RKO (cell line): ENCODE measurements at regions not wholly inside any gene's neighbourhood (a gene's known extent, or its start where the extent isn't known, plus 50 kb on each side); places are given as distances from the start of the nearest gene placed in this dataset.
"Not testable (repeated sequence)": the region's sequence is repeated elsewhere in the genome, so short reads cannot be mapped to it uniquely, and the experiment has no call there.

Experiments used
- DNase-seq: peaks from one replicate; pipeline ENCODE4 v3.0.0-alpha.2; 2016; ENCODE audit warnings: low spot score

- no peak for DNase-seq
These were observed 106.5 kb downstream of the KLF13 start for GRCh38 chr15:31433091-31433490.

- no peak for DNase-seq
These were observed 106.9 kb downstream of the KLF13 start for GRCh38 chr15:31433574-31433973.

DNA sequence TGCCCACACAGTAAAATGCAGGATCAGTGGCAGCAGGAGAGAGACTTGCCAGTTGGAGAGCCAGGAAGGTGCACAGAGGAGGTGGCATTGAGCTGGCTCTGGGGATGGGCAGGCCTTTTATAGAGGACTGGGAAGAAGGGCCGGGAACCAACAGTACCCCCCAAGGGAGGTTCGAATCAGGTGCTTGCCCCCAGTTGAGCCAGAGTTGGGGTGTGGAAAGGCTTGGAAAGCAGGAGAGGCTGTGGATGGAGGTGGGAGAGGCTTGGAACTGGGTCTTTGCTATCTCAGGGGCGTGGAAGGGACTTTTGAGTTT is 107.6 kb downstream of the KLF13 start:
- no peak for DNase-seq

GRCh38 chr15:31434588-31435260 is 108.1 kb downstream of the KLF13 start:
- no peak for DNase-seq

DNA sequence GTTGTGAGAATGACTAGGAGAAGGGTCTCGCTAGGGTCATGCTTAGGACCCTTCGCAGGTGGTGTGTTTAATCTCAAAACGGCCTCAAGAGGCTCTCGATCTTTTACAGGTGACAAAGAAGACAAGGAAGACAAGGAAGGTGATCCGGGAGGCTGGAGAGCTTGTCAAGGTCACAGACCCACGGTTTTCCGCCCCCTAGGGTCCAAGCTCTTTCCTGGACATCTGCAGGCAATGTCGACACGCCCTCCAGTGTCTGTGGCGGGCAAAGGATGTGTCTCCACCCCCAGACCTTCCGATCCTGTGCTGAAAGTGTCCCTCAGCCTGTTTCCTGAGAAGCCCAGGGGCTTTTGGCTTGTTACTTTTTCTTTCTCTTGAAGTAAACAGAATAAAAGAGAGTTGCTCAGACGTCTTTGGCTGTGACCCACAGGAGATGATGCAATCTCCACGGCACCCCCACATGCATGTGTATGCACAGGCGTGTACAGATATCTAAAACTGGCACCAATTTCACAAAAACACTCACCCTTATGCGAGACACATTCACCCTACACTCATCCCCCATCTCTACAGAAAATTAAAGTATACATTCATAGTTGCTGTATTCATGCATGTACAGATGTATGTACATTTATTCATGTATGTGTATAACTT is 108.8 kb downstream of the KLF13 start:
- peak; percentile 54 for DNase-seq

DNA sequence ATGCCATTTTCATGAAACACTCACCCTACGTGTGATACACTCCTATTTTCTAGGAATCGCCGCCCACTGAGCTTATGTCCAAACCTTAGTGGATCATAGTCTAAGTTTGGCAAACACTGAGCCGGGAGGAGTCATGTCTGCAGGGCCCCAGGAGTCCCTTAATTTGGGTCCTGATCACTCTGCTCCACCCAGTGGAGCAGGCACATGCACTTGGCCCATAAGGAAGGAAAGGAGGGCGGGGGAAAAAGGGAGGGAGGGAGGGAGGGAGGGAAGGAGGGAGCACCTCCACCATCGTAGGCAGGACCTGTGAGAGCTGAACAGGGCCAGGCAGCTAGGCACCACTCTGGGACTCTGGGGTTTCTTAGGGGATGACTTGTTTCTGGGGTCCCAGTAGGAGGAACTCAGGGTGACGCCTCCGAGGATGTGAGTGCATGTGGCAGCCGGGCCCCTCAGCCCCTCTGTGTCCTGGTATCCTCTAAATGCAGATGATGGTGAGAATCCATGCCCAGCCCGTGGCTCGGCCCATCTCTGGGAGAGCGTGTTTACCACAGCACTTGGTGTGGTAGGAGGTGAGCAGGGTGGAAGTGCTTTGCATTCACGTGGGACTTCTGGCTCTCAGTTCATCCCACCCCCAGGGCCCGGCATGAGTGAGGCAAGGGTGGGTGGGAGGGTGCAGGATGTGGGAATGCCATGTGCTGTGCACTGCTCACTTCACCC is 109.4 kb downstream of the KLF13 start:
- DNase-seq: no peak

DNA sequence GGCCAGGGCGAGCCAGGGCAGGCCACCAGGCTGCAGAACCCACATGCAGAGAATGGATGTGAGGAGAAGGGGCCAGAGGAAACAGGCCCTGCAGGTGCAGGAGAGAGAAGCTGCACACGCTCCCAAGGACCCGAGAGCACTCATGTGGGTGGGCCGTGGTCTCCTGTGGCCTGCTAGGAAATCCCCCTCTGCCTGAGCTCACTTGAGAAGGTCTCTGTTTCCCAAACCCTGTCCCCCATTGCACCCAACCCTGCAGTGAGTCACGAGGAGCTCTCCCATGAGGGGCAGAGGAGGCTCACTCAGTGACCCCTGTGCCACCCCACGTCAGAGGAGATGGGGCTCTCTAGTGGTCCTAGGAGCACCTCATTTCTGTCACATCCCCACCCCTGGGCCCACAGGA is 111.1 kb downstream of the KLF13 start:
- DNase-seq: no peak

- no peak for DNase-seq
These were observed 112.1 kb downstream of the KLF13 start for GRCh38 chr15:31438601-31439265.

DNA sequence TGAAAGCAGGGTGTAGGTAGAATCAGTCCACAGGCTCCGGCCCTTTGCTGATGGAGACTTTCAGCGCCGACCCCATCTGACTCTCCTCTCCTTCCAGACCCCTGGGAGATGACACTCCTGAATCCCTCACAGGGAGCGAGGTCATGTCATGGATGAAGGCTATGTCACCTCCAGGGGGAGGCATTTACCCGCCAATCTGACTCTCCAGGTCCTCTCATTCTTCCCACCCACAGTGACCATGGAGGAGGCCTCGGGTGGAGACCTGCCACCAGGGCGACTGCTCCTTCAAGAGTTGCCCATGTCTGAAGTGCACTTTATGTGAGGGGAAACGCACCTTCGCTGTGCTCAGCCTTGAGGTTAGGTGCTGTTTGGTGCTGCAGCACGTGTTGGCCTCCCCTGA is 112.7 kb downstream of the KLF13 start:
- peak; percentile 18 for DNase-seq

DNA sequence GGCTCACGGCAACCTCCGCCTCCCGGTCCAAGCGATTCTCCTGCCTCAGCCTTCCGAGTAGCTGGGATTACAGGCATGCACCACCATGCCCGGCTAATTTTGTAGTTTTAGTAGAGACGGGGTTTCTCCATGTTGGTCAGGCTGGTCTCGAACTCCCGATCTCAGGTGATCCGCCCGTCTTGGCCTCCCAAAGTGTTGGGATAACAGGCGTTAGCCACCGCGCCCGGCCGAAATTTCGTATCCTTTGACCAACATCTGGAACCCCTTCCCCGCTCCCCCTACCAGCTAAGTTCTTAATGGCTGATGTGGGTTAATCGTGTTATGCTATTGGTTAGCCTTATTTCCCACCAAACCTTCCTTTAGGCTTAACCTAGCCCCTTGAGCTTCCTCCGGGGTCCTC is 113.6 kb downstream of the KLF13 start:
- DNase-seq: not testable (repeated sequence)

GRCh38 chr15:31440754-31441311 is 114.2 kb downstream of the KLF13 start:
- no peak for DNase-seq

GRCh38 chr15:31442226-31442625 is 115.6 kb downstream of the KLF13 start:
- no peak for DNase-seq

DNA sequence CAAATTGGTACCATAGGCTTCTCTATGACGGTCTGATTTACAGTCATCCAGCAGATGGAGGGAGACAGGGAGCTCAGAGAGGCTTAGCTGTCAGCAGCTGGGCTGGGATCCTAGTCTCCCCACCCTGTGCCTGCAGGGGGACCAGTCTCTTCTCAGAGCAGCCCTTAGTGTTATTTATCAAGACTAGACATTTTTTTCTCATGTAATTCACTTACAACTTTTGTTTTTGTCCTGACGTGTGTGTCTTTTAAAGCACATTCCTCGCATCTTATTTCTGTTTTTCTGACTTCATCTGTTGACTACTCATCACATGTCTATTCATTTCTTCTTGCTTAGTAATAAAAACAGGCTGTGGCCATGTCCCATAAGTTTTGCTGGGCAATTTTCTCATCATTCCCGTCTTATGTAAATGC is 116.1 kb downstream of the KLF13 start:
- peak; percentile 20 for DNase-seq

- DNase-seq: no peak
These were observed 118.2 kb downstream of the KLF13 start for GRCh38 chr15:31444844-31445243.

- DNase-seq: no peak
These were observed 119.9 kb downstream of the KLF13 start for GRCh38 chr15:31446546-31446945.

DNA sequence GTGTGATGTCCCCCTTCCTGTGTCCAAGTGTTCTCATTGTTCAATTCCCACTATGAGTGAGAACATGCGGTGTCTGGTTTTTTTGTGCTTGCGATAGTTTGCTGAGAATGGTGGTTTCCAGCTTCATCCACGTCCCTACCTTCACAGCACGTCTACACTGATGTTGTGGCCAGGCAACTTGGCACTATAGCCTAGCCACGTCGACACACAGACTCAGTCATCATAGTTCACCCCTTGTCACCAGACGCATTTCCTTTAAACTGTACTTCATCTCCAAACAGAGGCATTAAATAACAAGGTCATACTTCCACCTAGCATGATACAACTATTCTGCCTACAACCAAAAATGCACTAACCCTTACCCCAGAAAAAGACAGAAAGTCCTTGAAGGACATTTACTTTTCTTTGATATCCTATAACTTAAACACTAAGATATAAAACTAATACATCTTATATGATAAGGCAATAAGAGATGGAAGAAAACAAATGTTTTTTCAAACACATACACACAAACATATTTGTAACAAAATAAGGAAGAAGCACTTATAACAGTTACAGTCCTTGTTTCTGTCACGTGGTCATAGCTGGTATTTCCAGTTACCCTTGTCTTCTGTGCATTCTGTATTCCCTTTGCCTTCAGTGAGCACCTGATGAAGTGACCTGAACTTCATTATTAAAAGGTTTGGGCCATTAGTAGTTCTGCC is 121.4 kb downstream of the KLF13 start:
- DNase-seq: no peak

GRCh38 chr15:31448635-31448979 is 122.0 kb downstream of the KLF13 start:
- no peak for DNase-seq

DNA sequence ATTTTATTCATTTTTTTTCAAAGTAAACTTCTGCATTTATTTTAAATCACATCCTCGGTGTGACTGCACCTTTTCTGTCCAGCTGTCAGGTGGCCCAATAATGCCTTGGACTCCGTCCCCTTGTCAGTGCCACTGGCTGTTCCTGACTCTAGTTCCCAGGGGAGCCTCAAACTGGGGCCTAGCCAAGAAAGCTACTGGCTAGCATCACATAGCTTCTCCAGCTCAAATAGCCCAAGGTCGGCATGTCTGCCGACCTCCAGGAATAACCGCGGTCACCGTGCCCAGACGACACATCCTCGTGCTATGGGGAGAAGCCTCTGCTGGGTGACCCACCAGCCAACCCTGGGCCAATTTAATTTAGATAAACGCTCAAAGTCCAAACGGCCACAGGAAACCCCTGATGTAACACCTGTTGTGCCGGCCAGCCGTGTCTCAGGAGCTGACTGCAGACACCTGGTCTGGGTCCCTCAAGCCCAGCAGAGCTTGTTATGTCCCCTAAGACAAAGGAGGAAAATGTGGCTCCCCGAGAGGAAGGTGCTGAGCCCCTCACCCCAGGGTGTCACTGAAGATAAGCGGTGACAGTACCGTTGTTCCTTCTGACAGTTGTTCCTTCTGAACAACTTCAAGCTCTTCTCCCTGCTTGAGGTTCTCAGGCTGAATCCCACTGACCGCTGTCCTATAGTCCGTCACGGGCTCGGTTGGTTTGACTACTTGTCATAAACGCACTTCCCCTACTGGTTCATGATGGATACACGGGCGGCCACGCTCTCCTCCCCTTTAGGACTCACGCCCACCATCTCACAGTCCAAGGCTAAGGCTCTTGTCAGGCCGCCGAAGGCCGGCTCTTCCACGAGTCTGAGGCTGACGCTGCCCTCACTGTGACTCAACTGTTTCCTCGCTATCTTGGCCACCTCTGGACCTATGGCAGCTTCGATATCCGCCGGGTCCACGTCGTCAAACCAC is 126.2 kb downstream of the KLF13 start:
- no peak for DNase-seq

DNA sequence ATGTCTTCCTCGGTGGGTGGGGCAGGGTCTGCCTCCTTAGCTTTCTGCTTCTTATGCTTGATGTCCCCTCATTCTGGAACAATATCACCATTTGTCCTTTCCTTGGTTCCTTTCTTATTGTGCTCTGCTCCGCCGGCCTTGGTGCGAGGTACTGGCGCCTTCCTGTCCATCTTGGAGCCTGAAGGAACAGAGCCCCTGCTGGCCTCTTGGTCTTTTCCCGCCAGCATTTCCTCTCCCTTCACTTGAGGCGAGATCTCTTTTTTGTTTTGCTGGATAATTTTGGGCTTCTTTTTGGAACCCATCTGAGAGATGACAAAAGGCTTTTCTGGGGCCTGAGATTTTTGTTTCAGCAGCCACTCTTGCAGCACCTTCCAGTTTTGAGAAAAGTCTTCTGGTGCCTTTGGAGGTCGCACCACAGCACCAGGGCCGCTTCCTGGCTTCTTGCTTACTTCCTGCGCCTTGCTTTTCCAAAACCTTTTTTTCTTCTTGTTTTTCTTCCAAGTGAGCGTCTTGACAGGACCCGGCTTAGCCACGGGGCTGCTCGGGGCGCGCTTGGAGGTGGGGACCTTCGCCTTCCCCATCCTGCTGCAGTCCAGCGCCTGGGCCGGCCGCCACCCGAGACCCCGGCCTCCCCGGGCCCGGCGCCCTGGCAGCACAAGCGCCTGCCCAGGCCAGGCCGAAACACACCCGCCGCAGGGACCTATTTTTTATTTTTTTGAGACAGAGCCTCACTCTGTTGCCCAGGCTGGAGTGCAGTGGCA is 127.1 kb downstream of the KLF13 start:
- no peak for DNase-seq

DNA sequence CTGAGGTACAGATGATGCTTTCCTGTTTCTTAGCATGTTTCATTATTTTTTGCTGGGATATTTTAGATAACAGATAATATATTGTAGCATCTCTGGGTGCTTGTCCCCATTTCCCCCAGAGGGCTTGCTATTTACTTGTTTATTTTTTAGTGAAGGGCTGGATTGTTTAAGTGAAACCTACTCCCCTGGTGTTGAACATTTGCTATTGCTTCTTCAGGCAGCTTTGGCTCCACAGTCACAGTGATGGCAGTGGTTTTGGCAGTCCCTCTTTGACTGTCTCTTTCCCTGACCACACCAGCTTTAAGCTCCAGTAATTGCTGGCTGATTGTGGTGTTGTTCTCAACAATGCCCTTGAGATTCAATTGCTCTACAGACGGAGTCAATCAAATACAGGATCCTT is 128.9 kb downstream of the KLF13 start:
- DNase-seq: no peak
